GM18519 (cell line): ENCODE measurements at regions not wholly inside any gene's neighbourhood (a gene's known extent, or its start where the extent isn't known, plus 50 kb on each side); places are given as distances from the start of the nearest gene placed in this dataset.

ENCODE experiments used
- ATAC-seq: cut with Tn5 transposase; IDR thresholded peaks from one replicate; pipeline ENCODE4 v1.9.1; 2021; ENCODE audit warnings: mild to moderate bottlenecking, moderate library complexity; ENCODE audit not compliant: unreplicated experiment, low FRiP score

- no peak for ATAC-seq
Measured at GRCh38 chr22:22082960-22083359, 100.4 kb upstream of the TOP3B start.

GRCh38 chr22:22082229-22082835 is 99.7 kb upstream of the TOP3B start:
- ATAC-seq, result no peak

GRCh38 chr22:22080270-22080669 is 97.7 kb upstream of the TOP3B start:
- no peak for ATAC-seq

- ATAC-seq, result no peak
Measured at GRCh38 chr22:22079404-22080148, 97.0 kb upstream of the TOP3B start.

GRCh38 chr22:22078329-22078728 is 95.7 kb upstream of the TOP3B start:
- no peak for ATAC-seq

- no peak for ATAC-seq
Measured at GRCh38 chr22:22076932-22077703, 94.5 kb upstream of the TOP3B start.

GRCh38 chr22:22076361-22076760 is 93.8 kb upstream of the TOP3B start:
- no peak for ATAC-seq

GRCh38 chr22:22075382-22076163 is 93.0 kb upstream of the TOP3B start:
- no peak for ATAC-seq

- no peak for ATAC-seq
Measured at GRCh38 chr22:22074634-22075381, 92.2 kb upstream of the TOP3B start.

GRCh38 chr22:22073769-22074561 is 91.4 kb upstream of the TOP3B start:
- no peak for ATAC-seq

- no peak for ATAC-seq
Measured at GRCh38 chr22:22072169-22072836, 89.7 kb upstream of the TOP3B start.

GRCh38 chr22:22071455-22071854 is 88.9 kb upstream of the TOP3B start:
- no peak for ATAC-seq

- ATAC-seq, result no peak
Measured at GRCh38 chr22:22070371-22070824, 87.8 kb upstream of the TOP3B start.

GRCh38 chr22:22069450-22070370 is 87.1 kb upstream of the TOP3B start:
- ATAC-seq, result no peak

GRCh38 chr22:22068657-22069056 is 86.1 kb upstream of the TOP3B start:
- ATAC-seq, result no peak

GRCh38 chr22:22068025-22068424 is 85.4 kb upstream of the TOP3B start:
- no peak for ATAC-seq

- ATAC-seq, result no peak
Measured at GRCh38 chr22:22067192-22067591, 84.6 kb upstream of the TOP3B start.

- ATAC-seq, result no peak
Measured at GRCh38 chr22:22064580-22064979, 82.0 kb upstream of the TOP3B start.
